ENCODE measurements at regions not wholly inside any gene's neighbourhood (a gene's known extent, or its start where the extent isn't known, plus 50 kb on each side); places are given as distances from the start of the nearest gene placed in this dataset.

DNA sequence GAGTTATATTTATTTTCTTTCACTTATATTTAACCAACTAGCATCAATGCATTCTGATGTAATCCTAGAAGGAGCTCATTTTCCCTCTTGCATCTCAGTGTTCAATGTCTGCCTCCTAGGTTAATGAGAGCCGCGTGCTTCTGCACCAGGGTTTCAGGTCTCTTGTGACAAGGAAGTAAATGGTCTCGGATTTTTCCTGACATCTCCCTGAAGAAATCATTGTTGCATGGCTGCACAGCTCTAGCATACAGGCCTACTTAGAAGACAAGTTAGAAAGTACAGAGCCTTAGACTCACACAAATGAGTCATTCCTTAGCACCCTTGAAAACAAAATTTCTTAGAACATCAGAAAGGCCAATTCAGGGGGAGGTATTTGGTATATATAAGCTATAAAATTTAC lies 57.2 kb upstream of the KLF12 start:
- ChIA-PET POLR2A (no interaction called here), CTCF (interaction anchor here (1.2 to 2.2 kb wide), 5 partner anchors 12 to 28 kb away, joined by 3 to 5 read pairs (median 3); no protein-coding TSS in a partner anchor)
- no peak for TF ChIP-seq CTCF (IDR thresholded peaks at IDR 0.05; ENCODE audit: control extremely low read depth, extremely low read depth, low read depth, missing control alignments)
- DNase-seq (ENCODE audit: extremely low spot score): no peak

DNA sequence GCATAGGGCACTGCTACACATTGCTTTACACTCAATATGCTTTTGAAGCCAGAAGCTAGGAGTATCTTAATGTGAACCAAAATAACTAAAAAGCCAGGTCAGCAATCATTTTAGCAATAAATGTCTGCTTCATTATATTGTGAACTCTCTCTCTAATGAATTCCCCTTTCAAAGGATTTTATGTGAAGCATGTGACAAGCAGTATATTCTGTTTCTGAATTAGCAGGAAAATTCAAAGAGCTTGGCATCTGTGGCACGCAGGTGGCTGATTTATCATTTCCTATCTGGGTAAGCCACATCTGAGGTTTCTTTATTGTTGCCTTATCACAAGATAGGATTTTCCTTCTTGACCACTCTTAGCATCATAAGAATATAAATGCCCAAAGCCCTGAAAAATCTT lies 56.8 kb upstream of the KLF12 start:
- no peak for TF ChIP-seq CTCF (IDR thresholded peaks at IDR 0.05; ENCODE audit: control extremely low read depth, extremely low read depth, low read depth, missing control alignments)
- DNase-seq (ENCODE audit: extremely low spot score): no peak
- CTCF ChIA-PET: interaction anchor here (1.2 to 2.2 kb wide), 5 partner anchors 12 to 28 kb away, joined by 3 to 5 read pairs (median 3); no protein-coding TSS in a partner anchor
- POLR2A ChIA-PET: no interaction called here

DNA sequence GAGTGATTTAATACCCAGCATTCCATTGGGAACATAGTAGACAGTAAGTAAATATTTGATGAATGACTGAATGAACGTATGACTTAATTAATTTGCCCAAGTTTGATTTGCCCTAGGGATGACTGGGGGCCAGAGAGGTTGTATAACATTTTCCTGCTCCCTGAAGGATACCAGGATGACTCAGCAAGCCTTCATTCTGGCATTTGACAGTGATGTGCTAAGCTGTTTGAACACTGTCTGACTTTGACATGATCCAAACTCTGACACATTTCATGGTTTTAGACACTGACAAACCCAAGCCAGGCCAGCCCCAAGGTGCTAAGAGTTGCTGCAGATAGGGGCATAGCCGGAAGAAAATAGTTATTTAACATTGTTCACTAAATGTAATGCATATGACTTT lies 53.4 kb upstream of the KLF12 start:
- CTCF ChIA-PET: interaction anchor here (1.5 kb wide), 1 partner anchor 18 kb away, joined by 3 read pairs; no protein-coding TSS in a partner anchor
- no peak for TF ChIP-seq CTCF (IDR thresholded peaks at IDR 0.05; ENCODE audit: control extremely low read depth, extremely low read depth, low read depth, missing control alignments)
- DNase-seq (ENCODE audit: extremely low spot score): no peak
- POLR2A ChIA-PET: no interaction called here

DNA sequence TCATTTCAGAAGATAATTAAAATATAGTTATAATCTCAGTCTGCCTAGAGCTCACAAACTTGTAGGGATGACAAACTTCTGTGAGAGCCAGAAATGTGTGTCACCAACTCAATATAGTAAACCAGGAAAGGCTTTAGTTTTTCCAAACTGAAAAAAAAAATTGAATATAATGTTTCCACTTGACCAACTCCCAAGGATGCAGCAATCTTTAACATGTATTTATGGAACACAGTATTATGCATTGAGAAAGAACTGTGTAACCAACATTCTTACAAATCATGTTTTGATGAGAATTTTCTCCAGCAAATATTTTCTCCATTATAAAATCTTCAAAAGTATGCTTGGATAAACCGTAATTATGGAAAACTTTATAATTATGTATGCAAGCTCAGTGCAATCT lies 50.1 kb upstream of the KLF12 start:
- CTCF ChIA-PET: interaction anchor here (1.4 kb wide), 1 partner anchor 11 kb away, joined by 3 read pairs; no protein-coding TSS in a partner anchor
- TF ChIP-seq CTCF (IDR thresholded peaks at IDR 0.05; ENCODE audit: control extremely low read depth, extremely low read depth, low read depth, missing control alignments): no peak
- POLR2A ChIA-PET: no interaction called here
- DNase-seq (ENCODE audit: extremely low spot score): no peak

Data from GM10248 (cell line).